NCI-H2029 treated with DMSO at 0.1 percent for 48 hours (cell line): ENCODE measurements at regions not wholly inside any gene's neighbourhood (a gene's known extent, or its start where the extent isn't known, plus 50 kb on each side); places are given as distances from the start of the nearest gene placed in this dataset.

ENCODE experiments used
- DNase-seq: peaks from one replicate; lab custom pipeline; 2025; lab: John Stamatoyannopoulos, UW

DNA sequence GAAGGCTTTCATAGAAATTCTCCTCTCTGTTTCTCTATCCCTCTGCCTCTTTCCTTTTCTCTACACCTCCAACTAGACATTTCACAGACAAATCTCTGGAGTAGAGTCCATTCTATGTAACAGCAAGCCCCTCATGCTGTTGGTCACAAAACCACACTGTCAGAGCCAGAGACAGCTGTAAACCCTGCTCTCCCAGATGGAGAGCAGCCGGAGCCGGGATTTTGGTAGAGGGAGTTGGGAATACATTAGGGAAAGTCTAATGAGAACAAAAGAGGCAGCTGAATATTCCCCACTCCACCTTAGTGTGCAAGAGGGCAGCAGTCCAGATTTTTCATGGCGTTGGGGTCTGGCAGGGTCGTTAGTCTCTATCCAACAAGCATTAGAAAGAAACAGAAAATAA is 68.3 kb upstream of the EDN1 start:
- no peak for DNase-seq

DNA sequence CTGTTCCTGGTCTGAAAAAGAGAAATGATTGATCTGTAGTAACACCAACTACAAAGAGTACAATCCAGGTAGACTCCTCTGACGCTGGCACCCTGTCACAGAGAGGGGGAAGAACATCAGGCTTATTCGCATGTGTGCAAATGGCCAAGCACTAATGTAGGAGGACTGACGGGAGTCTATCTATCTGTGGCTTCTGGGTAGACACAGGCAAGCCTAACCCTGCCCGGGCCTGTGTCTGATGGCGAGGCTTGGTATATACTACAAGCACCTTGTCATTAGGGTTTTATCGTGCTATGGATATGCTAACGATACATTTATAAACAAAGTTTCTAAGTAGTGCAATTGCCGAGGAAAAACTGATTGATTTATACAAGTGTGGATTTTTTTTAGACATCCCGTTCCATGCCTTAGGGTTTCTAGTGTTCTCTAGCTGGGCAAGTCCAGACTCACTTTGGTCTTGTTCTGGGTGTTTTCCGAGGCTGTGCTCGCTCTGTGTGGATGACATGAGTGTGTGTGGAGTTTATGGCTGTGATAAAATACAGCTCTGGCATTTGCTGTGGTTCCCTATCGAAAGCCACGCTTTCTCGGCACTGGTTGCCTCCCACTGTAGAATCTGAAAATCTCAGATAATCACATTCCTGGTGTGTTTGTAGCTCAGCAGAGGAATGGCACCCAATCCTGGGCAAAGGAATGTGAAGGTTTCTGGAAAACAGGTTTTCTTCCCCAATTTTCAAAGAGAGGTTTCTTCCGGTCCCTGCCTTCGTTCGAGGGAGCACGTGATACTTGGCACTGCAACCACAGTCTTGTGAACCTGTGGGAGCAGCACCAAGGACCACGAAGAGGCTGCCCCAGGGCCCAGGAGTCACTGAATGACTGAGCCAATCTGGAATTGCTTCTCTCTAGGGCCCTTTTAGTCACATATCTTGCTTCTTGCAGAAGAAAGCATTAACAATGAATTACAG is 67.5 kb upstream of the EDN1 start:
- no peak for DNase-seq

DNA sequence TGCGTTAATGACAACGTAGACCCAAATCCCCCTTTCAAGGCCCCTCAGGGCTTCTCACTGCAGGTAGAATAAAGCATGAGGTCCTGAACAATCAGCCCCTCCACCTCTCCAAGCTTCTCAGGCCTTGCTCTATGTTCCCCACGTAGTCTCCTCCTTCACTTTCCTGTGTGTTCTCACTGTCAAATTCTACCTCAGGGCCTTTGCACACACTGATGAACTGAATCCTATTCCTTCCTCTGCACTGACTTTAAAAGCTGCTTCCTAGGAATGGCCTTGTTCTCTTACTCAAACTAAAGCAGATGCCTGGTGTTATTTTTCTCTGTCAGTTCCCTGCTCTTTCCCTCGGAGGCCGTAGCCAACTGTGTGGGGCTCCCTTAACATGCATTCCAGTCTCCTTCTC is 66.8 kb upstream of the EDN1 start:
- DNase-seq, result no peak

DNA sequence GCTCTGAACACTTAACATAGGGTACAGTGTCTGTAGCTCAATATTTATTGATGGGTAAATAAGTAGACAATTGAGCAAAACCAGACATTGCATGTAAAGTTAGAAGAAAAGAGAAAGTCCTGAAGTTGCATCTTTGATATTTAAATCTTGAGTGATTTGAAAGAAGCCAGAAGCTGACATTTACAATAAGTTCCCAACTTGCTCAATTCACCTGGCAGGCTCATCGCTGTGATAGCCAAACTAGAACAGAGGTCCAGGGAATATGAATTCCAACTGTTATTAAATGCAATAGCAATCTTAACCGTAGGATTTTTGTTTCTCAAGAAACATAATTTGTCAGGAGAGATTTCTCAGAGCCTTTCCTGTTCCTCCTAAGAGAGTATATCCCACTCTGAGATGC is 65.9 kb upstream of the EDN1 start:
- DNase-seq, result no peak

DNA sequence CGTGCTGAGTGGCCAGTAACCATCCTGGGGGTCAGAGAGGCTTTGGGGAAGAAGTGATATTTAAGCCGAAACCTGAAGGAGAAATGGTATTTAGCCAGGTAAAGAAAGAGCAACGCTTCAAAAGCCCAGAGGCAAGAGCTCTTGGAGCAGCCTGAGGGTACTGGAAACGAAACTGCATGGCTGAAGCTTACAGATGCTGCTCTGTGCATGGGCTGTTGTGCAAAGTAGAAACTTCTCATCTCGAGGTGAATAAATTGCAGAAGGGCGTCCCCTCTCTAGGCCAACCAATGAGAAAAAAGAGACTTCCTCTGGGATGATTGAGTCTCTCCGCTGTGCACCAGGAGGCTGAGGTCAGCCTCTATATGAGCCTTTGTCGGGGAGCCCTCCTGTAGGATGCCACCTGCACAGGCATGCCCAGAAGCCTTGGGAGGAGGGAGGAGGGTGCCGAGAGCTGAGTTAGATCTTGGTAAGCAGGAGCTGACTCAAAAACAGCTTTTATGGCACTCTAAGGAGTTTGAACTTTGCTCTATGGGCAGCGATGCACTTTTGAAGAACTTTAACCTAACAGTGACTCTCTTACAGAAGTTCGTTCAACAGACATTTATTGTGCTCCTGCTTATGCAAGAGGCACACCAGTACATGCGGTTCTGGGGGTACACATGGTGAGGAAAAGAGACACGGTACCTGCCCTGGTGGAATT is 61.6 kb upstream of the EDN1 start:
- no peak for DNase-seq

DNA sequence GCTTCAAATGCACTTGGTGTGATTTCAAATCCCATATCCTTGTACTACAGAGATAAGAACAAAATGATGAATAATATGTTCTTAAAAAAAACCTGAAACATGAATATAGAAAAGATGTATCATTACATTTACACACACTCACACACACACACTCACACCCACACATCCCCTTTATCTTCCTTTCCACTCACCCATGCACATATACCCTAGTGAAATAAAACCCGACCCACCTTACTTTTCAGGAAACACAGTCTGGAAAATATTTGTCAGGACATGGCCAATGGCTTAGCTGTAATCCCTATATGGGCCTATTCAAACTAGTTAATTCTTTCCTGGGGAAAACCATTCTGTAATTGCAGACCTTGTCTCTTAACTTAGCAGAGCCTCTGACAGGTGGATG is 60.8 kb upstream of the EDN1 start:
- DNase-seq, result no peak

DNA sequence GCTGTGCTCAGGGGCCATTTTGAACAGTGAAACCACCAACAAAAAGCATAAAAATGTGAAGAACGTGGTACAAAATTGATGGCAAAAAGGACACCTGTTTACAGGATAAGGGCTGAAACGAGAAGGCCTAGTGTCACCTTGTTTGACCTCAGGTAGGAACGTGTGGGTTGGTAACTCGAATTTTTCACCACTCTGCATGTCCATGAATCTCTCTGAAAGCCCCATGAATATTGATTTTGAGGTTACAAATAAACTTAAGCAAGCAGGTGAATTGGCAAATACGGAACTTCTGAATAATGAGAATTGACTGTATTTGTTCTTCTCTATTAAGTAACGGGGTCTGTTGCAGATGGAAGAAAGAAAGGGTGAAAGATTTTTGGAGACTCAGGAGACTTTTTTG is 59.6 kb upstream of the EDN1 start:
- DNase-seq, result no peak

DNA sequence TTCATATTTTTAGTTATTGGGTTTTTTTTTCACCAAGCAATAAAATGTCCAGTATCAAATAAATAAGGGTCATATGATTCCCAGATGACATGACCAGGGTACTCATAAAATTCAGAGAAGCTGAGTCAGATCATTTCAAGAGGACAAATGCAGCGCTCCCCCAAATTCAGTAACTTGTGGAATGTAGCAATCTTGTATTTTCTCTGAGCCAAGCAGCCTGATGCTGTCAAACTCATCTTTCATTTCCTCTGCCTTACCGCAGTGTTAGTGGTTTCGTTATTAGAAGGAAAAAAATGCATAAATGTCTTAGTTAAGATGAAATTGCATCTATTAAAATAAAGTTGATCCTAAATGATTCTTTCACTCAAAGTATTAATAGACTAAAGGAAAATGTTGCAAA is 57.8 kb upstream of the EDN1 start:
- DNase-seq, result no peak

DNA sequence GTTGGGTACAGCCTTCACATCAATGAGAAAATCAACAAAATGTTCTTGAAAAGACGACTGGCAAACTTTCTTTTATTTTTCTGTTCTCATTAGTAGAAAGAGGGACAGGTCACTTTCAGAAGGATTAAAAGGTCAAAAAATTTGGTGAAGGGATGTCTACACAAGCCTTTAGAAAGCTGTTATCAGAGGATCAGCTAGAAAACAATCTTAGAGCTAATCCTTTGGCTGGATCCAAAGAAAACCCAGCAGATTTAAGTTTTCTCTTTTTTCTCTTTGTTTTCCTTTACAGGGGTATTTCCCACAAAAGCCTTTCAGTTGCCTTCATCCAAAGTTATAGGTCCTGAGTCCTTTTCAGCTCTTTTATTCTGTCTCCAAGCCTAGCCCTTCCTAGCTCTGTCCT is 57.3 kb upstream of the EDN1 start:
- no peak for DNase-seq

DNA sequence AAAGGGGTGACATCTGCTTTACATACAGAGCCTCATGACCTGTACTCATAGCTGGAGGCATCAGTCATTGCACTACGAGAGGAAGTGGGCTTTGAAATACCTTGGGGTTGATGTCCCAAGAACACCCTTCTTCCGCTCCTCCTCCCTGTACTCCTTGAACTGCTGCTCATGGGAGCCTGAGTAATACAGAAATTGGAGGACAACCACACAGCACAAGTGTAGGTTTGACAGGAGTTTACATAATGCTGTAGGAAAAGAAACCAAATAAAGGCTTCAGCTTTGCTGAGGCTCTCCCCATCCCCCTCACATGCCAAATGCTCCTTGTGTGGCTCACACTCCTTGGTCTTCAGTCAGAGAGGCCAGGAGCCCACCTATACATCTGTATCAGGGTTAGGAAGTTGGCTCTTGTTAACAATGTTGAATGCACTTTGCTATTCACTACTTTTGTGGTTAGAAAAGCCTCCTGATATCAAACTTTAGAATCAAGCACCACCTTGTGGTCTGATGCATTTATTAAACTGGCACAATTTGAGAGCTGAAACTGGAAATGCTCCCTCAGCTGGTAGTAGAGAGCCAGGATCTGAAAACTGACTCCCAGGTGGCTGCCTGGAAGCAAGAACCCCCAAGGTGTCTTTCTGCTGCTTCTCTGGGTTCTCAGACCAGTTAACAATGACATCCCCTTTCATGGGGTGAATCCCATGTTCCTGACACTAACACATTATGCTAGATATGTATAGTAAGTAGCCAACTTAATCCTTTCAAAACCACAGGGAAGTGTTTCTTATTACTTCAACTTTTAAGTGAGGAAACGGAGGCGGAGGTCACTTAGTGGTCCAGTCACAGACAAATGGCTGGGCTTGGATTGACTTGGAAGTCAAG is 56.2 kb upstream of the EDN1 start:
- DNase-seq, result peak; percentile 59

DNA sequence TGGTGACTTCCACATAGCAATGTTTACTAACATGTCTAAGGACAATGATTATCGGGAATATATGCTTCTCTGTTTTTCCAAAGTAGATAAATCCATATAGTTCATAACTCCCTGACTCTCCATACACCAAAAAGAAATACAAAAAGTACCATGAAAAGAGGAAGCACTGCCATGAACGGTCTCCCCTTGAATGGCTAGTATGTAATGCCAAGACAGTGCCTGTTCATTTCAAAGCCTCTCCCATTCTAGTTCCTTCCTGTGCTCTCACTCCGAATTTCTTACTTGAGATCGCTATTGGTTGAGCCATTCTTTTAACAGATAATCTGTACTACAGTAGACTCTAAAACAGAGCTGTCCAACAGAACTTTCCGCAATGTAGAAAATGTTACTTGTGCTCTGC is 54.8 kb upstream of the EDN1 start:
- DNase-seq, result no peak

DNA sequence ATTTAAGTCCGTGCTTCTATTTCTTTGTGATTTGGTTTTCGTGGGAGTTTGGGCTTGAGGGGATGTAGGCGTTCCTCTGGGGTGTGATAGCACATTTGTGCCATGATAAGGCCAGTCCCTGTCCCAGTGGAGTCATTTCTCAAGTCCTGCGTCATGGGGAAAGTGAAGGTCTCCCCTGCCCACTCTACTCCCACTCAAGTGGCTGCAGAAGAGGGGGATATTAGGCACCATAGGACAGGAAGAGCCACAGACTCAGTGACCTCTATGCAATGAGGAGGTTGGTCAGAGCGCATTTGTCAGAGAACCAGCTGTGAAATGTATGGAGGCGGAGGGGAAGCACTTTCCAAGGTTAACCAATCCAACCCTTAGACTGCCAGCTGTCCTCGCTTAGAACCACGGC is 51.9 kb upstream of the EDN1 start:
- DNase-seq, result no peak
